HG03378 (cell line): ENCODE measurements at regions not wholly inside any gene's neighbourhood (a gene's known extent, or its start where the extent isn't known, plus 50 kb on each side); places are given as distances from the start of the nearest gene placed in this dataset.

Experiments
- ATAC-seq: cut with Tn5 transposase; IDR thresholded peaks from one replicate; pipeline ENCODE4 v1.9.1; 2021; ENCODE audit warnings: mild to moderate bottlenecking, moderate library complexity; ENCODE audit not compliant: unreplicated experiment

- ATAC-seq: no peak
Observed at GRCh38 chr6:9627916-9628315, 787.0 kb downstream of the TFAP2A start.

GRCh38 chr6:9623985-9624384 lies 790.9 kb downstream of the TFAP2A start:
- no peak for ATAC-seq

- no peak for ATAC-seq
Observed at GRCh38 chr6:9623228-9623832, 791.5 kb downstream of the TFAP2A start.

GRCh38 chr6:9621276-9621675 lies 793.6 kb downstream of the TFAP2A start:
- ATAC-seq: no peak

- no peak for ATAC-seq
Observed at GRCh38 chr6:9620687-9621086, 794.2 kb downstream of the TFAP2A start.

GRCh38 chr6:9620263-9620662 lies 794.6 kb downstream of the TFAP2A start:
- ATAC-seq: no peak

- no peak for ATAC-seq
Observed at GRCh38 chr6:9614778-9615177, 800.1 kb downstream of the TFAP2A start.

- no peak for ATAC-seq
Observed at GRCh38 chr6:9612489-9612888, 802.4 kb downstream of the TFAP2A start.

- ATAC-seq: no peak
Observed at GRCh38 chr6:9610620-9611415, 804.1 kb downstream of the TFAP2A start.

- ATAC-seq: no peak
Observed at GRCh38 chr6:9606435-9607134, 808.3 kb downstream of the TFAP2A start.

GRCh38 chr6:9594746-9595145 lies 820.1 kb downstream of the TFAP2A start:
- ATAC-seq: no peak

GRCh38 chr6:9593554-9593953 lies 821.3 kb downstream of the TFAP2A start:
- no peak for ATAC-seq

- no peak for ATAC-seq
Observed at GRCh38 chr6:9583753-9584352, 831.0 kb downstream of the TFAP2A start.

GRCh38 chr6:9581155-9581554 lies 833.7 kb downstream of the TFAP2A start:
- ATAC-seq: no peak

GRCh38 chr6:9576521-9576920 lies 838.4 kb downstream of the TFAP2A start:
- no peak for ATAC-seq

- ATAC-seq: no peak
Observed at GRCh38 chr6:9566096-9566495, 848.8 kb downstream of the TFAP2A start.

- ATAC-seq: no peak
Observed at GRCh38 chr6:9564021-9564420, 850.9 kb downstream of the TFAP2A start.

GRCh38 chr6:9563568-9563967 lies 851.3 kb downstream of the TFAP2A start:
- no peak for ATAC-seq

GRCh38 chr6:9554806-9555205 lies 860.1 kb downstream of the TFAP2A start:
- ATAC-seq: no peak

GRCh38 chr6:9554323-9554722 lies 860.6 kb downstream of the TFAP2A start:
- no peak for ATAC-seq

GRCh38 chr6:9553002-9553401 lies 861.9 kb downstream of the TFAP2A start:
- no peak for ATAC-seq

- no peak for ATAC-seq
Observed at GRCh38 chr6:9543649-9544048, 871.2 kb downstream of the TFAP2A start.
